ENCODE measurements at regions not wholly inside any gene's neighbourhood (a gene's known extent, or its start where the extent isn't known, plus 50 kb on each side); places are given as distances from the start of the nearest gene placed in this dataset.
"Not testable (repeated sequence)": the region's sequence is repeated elsewhere in the genome, so short reads cannot be mapped to it uniquely, and the experiment has no call there.

DNA sequence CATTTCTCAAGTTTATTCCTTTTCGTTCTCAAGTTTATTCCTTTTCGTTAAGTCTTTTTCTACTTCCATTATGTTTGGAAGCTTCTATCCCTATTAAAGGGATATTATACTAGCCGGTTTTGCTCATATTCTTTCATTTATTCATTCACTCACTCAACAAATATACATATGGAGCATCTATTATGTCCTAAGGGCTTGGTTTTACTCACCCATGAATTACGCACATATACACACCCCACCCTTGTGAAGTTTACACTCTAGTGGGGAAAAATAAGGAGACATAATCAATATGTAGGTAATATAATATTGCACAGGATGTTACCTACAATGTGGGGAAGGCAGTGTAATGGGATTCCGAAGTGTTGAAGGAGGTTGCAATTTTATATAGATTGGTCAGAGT is 90.5 kb downstream of the ACTL7B start:
- DNase-seq, result no peak

DNA sequence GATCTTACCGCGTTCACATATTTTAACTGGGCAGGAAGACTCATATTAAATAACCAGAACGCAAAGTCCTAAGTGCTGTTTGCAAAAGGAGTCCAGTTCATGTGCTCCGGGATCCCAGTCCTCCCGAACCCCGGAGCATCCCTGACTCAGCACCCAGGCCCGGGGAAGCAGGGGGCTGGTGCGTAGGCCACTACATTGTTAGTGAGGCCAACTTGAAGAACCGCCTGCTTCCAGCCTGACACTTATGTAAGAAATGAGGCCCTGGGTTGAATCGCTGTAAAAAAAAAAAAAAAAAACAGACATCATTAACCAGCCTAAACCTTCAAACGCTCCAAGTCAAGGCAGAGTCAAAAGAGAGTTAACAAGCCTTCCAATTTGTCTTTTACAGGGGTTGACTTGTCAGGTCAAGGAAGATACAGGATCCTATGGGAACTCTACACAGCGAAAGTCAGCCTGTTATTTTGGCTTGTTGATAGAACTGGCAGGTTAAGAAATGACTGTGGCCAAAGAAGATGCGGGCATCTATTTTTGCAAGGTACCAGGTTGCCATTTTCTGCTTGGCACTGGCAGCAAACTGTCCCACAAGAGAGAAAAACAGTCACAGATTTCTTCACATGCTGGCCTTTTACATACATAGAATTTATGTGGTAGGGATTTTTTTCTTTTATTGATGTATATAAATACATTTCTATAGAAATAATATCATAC is 93.3 kb downstream of the ACTL7B start:
- no peak for DNase-seq

DNA sequence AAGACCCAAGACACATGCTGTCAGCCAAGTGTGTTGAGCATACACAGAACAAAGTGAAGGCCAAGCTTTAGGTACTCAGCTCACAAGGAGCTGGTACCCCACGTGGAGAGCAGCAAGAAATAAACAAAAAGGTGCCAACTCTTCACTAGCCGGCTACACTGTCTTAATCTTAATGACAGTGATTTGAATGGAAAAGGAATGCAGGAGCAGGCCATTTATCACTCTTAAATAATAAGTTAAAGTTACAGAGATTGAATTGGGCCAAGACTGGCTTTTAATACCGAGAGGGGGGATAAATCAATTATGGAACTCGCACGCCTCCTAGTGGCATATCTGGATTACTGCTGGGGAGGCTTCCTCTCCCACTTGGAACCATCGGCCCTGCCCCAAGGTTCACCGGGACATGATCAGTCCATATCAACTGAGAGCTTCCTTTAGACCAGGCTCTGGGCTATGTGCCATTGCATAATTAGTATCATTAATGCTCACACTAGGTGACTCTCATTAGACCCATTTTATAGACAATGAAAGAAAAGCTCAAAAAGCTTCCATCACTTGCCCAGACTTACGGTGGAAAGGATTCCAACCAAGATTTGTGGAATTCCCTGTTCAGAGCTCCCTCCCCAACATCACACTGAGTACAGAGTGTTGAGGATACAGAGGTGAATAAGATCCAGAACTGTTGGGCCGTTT is 94.0 kb downstream of the ACTL7B start:
- peak; percentile 83 for DNase-seq

DNA sequence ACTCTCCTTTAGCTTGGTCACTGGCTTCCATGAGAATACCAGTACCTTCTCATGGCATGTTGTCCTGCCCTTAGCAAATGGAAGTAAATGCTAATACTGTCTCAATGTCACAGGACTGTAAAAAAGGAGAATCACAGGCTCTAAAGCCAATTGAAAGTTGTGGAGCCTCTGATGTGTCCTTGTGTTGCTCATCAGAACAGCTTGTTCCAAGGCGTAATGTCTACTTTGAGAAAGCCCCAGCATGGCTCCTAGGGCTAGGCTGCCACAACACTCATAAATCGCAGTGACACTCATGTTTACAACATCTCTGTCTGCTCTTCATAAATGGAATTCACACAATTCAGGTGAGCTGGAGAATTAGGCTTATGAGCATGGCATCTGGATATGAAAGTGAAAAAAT is 94.9 kb downstream of the ACTL7B start:
- DNase-seq, result no peak

DNA sequence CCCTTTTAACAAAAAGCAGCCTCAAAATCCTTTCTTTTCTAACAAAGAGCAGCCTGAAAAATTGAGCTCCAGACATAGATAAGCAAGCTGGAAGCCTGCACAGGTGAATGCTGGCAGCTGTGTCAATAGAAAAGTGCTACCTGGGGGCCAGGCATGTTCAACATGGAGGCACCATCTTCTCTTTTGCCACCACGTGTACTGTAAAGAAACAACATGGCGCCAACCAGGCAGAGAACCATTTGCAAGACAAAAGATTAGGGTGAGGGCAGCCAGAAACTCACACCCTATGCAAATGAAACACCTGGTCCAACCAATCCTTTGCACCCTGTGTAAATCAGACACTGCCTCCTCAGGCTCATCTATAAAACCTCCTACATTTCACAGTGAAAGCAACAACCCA is 96.0 kb downstream of the ACTL7B start:
- no peak for DNase-seq

DNA sequence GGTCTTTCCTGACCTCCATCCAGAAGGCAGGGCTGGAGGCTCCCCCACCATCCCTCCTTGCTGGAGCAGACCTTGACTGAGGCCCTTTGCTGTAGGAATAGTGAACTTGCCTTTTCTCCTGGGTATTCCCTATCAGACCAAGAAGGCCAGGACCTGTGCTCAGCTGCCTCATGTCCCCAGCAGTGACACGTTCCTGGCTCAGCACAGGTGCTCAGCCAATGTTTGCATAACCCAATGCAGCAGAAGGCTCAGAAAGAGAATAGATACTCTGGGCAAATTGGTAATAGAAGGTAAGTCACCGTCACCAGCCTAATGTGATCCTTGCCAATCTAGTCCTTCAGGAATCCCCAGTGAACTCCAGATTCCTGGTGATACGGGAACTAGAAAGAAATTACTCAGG is 96.4 kb downstream of the ACTL7B start:
- no peak for DNase-seq

DNA sequence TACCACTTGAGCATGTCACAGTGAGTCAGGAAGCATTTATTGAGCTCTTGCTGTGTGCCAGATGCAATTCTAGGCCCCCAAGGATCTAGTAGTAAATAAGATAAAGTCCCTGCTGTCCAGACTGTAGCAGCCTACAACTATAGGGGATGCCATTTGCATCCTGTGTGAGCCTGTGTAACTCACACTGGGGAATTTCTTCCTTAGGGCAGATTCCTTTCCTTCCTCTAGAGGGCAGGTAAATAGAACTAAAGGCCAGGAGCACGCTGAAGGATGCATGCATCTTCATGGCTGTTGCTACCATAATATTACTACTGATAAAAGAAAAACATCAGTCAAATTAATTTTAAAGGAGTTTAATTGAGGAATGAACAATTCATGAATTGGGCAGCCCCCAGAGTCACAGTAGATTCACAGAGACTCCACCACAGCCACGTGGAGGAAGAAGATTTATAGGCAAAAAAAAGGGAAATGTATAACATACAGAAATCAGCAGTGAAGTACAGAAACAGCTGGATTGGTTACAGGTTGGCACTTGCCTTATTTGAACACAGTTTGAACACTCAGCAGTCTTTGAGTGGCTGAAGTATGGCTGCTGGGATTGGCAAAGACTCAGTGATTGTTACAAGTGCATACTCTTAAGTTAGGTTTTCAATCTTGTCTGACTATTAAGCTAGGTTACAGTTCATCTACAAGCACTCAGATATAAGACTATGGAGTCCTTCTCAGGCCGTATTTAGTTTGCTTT is 98.9 kb downstream of the ACTL7B start:
- DNase-seq, result no peak

DNA sequence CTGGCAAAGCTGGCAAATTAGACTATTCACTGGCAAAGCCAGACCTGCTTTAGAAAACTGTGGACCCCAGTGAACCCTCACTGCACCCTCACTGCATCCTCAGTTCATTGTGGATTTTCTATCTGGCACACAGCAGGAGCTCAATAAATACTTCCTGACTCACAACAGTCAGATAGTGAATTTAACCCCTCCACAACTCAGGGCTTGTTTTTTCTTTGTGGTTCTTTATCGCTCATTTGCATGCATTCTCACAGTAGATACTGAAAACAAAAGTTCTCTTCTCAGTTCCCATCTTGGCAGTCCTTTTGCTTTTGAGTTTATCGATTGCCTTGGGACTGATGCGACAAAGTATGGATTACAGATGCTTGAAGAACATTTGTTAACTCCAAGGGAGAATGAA is 99.8 kb downstream of the ACTL7B start:
- no peak for DNase-seq

DNA sequence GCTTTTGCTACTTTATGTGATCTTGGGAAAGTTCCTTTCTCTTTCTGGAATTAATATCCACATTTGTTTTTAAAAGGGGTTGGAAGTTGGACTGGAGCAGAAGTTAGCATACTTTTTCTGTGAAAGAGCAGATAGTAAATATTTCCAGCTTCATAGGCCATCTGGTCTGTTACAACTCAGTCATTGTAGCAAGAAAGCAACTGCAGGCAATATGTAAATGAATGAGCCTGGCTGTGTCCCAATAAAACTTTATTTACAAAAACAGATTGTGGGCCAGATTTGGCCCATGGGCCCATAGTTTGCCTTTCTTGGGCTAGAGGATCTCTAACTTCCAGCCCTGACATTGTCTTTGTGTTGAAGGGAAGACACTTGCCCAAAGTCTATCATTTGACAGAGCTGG is 104.4 kb downstream of the ACTL7B start:
- no peak for DNase-seq

DNA sequence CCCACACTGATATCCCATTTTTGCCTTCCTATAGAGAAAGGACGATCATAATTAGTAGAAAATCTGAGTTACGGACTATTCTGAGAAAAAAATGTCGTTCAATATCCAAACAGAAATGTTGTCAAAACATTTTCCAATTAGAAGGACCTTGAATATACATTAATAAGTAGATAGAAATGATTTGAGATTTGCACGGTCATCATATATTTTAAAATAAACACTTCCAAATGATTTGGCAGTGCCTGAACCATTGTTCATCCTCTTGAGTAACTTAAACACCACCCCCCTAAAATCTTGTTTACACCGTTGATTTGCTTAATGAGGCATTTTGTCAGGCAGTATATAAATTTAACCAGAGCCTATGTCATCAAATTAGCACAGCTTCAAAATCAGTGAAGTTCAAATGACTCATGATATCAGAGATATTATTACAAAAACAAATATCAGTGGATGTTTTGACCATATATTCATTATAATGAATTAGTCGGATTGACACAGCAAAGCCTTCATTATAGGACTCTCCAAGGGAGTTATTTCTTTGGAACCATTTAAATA is 105.0 kb downstream of the ACTL7B start:
- no peak for DNase-seq

DNA sequence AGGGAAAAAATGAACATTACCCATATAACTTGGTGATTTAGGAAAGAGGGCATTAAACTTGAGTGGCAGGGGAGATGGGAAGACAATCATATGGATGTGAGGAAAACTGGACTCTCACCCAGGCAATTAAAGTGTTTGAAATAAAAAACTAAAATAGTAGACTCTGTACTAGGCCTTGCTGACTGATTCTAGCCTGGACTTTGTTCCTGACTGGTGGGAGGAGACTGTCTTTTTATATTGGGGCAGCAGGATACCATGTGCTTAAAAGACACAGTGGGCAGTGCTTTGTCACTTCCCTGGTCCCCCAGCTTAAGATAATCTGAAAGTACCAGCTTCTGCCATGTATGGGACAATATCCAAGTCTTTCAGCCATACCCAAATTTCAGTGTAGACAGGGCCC is 107.0 kb downstream of the ACTL7B start:
- DNase-seq, result no peak

DNA sequence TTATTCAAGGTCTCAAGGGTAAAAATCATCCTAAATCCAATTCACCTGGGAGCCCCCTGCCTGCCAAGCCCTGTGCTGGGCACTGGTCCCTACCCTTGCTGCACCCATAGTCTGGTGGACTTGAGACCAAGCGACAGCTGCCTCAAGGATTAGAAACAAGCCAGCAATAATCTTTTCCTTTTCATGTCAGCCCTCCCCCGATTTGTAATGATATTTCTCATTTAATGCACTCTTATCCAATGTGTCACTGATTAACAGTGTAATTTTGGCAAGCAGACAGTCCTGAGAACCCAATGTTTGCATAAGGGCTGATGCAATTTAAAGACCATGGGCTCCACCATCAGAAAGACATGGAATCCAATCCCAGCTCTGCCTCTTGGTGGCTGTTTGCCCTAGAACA is 108.9 kb downstream of the ACTL7B start:
- peak; percentile 17 for DNase-seq

DNA sequence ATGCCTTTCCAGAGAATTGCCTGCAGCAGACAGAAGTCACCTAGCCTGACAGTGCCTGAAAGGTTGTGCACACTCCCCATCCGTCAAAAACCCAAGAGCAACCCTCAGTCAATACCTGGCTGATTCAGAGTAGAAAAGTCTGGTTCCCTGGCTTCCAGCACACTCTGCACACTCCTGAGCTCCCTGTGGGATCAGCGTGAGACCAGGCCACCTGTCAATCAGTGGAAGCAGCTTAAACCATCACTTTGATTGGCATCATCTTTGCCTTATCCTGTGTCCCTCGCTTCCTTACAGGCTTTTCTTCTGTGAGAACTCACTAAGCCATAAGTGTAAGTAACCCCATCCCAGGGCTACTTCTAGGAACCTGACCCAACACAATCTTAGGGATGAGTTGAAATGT is 109.8 kb downstream of the ACTL7B start:
- no peak for DNase-seq

DNA sequence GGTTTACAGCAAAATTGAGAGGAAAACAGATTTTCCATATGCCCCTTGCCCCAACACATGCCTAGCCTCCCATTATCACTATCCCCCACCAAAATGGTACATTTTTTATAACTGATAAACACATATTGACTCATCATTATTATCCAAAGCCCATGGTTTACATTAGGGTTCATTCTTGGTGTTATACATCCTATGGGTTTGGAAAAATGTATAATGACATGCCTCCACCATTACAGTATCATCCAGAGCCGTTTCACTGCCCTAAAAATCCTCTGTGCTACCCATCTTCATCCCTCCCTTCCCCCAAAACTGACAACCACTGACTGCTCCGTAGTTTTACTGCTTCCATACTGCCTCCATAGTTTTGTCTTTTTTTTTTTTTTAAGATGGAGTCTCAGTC is 111.1 kb downstream of the ACTL7B start:
- DNase-seq, result no peak

DNA sequence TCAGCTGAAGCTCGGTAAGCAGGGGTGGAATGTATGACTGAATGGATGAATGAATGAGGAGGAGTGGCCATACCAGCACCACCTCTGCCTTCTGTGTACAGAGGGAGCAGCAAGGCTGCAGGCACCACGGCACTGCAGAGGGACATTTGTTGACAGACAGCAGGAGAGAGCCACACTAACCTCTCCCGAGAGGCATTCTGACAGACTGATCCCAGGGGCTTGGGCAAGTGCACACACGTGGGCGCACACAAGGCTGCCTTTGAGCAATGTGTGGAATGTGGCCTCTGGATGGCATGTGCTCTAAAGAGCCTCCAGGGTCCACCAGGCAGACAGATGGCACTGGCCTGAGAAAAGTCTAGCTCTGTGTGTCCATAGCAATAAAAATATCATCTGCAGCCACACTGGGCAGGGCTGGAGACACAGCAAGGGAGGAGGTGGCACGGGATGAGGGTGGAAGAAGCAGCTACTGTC is 111.8 kb downstream of the ACTL7B start:
- DNase-seq, result peak; percentile 80

DNA sequence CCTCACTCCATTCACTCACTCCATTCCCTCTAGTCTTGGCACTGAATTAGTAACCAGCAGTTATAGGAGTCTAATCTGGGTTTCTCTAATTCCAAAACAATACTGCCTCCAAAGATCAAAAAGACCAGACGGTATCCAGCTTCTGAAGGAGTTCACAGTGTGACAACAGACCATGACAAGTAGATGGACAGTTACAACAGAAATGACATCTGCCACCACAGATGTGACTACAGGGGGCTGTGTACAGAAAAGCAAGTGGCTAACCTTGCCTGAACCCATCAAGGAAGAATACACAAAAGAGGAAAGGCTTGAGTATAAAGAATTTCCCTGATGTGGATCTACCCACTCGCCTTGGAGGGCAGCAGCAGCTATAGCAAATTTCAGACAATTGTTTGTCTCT is 112.4 kb downstream of the ACTL7B start:
- DNase-seq, result no peak

DNA sequence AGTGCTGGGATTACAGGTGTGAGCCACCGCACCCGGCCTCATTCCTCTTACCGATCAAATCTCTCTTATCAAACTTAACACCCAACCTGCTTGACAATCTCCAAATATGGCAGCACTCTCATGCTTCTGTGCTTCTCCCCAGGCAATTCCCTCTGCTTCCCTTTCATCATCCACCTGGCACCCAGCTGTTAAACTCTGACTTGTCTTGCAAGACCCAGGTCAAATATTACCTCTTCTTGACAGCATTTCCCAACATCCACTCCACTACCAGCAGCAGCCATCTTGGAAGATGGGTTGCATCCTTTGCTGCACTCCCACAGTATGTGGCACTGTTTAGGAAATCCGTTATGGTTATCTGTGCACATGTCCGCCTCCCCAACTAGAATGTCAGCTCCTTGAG is 113.6 kb downstream of the ACTL7B start:
- DNase-seq, result no peak

DNA sequence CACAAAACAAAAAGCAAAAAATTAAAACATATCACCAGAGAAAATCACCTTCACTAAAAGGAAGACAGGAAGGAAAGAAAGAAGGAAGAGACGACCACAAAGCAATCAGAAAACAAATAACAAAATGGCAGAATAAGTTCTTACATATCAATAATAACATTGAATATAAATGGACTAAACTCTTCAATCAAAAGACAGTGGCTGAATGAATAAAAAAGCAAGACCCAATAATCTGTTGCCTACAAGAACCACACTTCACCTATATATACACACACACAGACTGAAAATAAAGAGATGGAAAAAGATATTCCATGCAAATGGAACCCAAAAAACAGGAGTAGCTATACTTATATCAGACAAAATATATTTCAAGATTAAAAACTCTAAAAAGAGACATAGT is 124.5 kb downstream of the ACTL7B start:
- not testable (repeated sequence) for DNase-seq

DNA sequence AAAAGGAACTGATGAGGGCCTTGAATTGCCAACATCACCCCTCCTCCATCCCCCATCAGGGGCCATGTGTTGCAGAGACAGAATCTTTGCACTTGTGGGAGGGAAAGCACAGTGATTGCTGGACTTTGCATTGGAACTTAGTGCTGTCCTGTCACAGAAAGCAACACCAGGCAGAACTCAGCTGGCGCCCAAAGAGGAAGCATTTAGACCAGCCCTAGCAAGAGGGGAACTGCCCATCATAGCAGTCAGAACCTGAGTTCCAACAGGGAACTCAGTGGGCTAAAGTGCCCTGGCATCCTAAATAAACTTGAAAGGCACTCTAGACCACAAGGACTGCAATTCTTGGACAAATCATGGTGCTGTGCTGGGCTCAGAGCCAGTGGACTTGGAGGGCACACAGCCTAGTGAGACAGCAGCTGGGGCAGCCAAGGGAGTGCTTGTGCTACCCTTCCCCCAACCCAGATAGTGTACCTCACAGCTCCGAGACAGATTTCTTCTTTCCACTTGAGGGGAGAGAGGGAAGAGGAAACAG is 128.1 kb downstream of the ACTL7B start:
- peak; percentile 78 for DNase-seq

DNA sequence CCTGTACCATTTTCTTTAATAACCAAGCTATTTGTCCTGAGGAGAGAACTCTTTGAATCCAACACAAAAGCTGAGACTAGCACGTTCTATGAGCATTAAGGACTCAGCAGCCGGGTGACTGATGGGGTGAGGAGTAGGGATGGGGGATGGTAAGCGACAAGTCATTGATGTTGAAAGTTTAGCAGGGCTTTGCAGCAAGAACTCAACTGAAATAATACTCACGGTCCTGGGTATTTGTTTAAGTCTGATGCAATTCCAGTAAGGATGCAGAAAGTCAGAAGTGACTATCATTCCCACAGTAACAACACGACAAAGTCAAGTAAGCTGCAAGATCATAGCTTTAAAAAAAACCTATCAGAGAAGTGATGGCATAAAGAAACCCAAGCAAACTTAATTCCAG is 131.1 kb downstream of the ACTL7B start:
- DNase-seq, result no peak

DNA sequence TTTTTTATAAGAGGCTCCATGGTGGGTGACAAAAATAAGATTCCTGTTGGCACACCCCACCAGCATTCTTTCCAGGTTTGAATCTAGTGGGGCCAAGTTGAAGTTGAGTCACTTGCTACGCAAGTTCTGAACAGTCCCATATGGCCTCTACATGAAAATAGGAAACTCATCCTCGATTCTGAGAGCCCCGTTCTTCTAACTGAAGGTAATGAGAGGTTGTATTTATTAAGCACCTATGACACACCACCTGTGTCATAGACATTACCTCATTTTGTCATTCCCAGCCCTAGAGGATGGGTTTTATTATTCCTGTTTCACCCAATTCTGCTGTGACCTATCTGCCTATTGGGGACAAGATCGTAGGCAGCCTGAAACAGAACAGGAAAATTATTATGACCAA is 131.7 kb downstream of the ACTL7B start:
- DNase-seq, result no peak

DNA sequence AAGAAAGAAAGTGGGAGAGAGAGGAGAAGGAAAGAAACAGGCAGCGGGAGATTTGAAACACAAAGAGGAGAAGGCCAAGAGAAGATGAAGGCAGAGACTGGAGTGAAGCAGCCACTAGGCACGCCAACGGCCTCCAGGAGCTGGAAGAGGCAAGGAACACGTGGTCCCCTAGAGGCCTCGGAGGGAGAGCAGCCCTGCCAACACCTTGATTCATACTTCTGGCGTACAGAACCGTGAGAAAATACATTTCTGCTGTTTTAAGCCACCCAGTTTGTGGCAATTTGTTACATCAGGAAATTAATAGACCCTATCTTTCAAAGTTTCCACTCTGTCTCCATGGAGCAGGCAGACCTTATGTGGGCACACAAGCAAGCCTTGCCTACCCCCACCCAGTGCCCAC is 133.4 kb downstream of the ACTL7B start:
- no peak for DNase-seq

DNA sequence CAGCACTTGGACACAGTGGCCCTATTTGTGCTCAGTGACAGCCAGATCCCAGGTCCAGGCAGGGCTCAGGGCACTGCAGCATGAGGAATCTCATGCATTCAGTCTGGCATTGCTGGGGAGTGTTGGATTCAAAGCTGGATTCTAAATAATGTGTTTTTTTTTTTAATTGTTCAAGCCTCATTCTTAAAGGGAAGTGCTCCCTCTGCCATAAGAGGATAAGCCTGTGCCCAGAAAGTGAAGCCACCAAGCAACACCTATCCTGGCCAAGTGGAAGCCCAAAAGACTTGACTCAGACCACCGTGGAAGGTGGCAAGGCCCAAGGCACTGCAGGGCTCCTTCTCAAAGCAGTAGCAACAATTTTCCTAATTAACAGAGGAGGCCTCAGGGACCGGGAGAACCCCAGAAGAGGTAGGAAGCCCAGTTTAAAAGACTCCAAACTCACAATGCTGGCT is 135.6 kb downstream of the ACTL7B start:
- no peak for DNase-seq

Measured in tongue (tissue), 1 donor.